DMS153 treated with DMSO at 0.1 percent for 48 hours (cell line): ENCODE measurements at regions not wholly inside any gene's neighbourhood (a gene's known extent, or its start where the extent isn't known, plus 50 kb on each side); places are given as distances from the start of the nearest gene placed in this dataset.
"Not testable (repeated sequence)": the region's sequence is repeated elsewhere in the genome, so short reads cannot be mapped to it uniquely, and the experiment has no call there.

ENCODE experiments used
- DNase-seq: peaks from one replicate; lab custom pipeline; 2025; ENCODE audit not compliant: unreplicated experiment; lab: John Stamatoyannopoulos, UW

DNA sequence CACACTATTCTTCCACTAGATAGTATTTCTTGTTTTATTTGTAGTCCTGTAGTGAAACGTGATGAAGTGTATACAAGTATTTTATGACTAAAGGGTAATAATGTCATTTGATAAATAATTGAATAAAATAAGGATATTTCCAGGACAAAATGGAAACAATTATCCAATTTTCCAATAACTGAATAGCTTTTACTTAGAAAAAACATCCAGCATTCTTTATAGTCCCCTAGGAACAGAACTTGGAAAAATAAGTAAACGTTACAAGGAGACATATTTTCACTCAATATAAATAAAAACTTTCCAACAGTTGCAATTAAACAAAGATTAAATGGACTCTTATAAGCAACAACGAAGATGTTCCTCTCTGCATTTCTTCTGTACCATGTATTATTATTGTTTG is 566.0 kb downstream of the TMA16 start:
- DNase-seq, result no peak

GRCh38 chr4:164068392-164068791 is 573.9 kb downstream of the TMA16 start:
- DNase-seq, result no peak

DNA sequence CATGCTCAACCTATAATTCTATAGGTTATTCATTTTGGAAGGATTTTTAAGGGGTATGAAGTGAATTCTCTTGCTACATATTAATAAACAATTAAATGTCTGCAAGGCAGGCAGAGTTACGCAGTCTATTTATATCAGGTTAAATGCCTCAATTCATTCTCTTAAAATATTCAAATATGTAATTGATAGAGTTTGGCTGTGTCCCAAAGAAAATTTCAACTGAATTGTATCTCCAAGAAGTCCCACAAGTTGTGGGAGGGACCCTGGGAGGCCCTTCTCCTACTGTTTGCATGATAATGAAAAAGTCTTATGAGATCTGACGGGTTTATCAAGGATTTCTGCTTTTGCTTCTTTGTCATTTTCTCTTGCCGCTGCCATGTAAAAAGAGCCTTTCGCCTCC is 576.1 kb downstream of the TMA16 start:
- DNase-seq, result no peak

DNA sequence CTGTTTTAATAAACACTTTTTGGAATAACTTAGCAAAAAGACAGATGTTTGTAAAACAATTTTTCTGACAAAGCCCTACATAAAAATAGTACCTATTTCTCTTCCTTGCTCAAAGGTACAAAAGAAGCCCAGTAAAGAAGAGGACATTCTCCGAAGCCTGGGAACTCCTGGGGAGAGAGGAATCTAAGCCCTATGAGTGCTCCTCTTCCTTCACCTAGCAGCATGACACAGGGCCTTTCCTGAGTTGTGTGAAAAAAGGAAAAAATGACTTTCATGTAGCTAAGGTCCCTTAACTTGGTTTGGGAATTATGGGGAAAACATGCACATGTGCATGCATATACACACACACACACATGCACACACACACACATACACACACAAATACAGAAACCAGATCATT is 586.9 kb downstream of the TMA16 start:
- no peak for DNase-seq

DNA sequence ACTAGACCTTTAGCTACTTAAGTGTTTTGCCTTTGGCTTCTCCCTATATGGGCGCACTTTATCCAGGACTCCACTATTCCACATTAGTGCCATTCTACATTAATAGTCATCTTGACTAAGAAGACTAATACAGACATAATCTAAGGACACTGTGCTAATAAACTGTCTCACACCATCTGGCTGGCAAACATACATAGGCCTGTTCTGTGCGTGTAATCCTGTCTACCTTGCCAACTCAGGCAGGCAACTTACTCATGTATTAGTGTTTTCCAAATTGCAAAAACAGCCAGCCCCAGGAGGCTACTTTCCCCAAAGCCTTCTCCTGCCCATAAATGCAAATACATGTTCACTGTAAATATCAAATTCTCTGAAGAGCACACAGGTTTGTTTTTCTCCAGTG is 587.3 kb downstream of the TMA16 start:
- DNase-seq, result no peak

DNA sequence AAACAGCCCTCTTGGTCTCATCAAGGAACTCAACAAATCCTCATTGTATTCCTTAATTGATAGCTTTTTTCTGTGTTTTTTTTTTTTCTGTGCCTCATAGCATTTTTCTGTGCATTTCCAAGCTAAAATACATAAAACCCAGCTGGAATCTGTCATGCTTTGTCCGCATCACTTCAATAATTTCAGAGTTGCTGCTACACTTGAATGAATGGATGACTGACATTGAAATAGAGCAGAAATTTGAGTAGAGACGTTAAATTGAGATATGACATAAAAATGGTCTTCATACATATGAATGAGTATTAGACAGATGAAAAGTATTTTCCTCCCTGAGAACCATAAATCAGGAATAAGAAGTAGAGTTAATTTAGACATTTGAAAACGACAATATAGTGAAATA is 593.2 kb downstream of the TMA16 start:
- no peak for DNase-seq

DNA sequence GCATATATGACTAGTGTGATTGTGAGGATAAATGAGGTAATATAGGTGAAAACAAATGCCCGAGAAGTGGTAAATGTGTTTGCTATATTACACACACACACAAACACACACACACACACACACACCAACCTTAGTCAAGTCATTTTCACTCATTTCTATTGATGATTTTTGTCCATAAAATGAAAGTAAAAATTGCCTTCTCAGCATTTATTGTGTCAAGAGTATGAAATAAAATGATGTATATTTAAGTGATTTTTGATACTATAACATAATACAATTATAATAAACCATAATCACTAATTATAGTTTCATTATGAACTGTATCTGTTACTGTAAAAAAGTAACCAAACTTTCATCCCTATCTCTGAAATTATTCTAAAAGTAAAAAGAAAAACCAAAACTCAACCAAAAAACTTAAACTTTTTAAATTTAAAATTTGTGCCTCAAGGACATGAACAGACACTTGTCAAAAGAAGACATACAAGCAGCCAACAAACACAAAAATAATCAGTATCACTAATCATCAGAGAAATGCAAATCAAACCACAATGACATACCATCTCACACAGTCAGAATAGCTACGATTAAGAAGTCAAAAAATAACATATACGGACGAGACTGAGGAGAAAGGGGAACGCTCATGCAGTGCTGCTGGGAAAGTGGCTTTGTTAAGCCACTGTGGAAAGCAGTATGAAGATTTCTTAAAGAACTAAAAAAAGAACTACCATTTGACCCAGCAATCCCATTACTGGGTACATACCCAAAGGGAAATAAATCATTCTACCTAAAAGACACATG is 601.0 kb downstream of the TMA16 start:
- DNase-seq, result no peak

DNA sequence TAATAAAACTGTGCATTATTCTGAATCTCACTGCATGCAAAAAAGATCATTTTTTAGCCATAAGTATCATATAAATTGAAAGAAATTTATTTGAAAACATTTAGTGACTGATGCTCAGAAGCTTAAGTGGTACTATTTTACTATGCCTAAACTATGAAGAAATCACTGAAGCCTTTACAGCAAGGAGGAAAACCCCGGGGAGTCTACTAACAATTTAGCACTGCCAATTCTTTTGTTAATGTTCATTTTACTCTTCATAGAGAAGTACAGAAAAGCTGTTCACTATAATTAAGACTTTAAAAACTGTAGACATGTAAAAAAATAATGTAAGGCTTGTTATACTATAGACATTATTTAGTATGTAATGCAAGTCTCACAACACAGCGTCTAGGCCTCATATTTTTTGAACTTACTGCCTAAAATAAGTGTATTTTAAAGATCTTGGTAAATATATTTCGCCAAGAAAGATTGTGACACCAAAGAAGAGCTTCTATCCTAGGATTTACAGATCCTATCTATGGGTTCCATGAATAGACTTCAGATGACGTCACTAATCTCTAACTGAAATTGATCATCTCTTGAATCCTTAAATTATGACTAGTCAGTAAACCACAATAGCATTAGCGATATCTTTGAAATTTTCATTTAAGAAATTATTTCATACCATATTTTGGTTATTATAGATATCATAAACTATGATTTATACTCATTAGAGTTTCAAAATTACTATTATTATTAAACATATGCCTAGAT is 602.5 kb downstream of the TMA16 start:
- DNase-seq, result no peak

DNA sequence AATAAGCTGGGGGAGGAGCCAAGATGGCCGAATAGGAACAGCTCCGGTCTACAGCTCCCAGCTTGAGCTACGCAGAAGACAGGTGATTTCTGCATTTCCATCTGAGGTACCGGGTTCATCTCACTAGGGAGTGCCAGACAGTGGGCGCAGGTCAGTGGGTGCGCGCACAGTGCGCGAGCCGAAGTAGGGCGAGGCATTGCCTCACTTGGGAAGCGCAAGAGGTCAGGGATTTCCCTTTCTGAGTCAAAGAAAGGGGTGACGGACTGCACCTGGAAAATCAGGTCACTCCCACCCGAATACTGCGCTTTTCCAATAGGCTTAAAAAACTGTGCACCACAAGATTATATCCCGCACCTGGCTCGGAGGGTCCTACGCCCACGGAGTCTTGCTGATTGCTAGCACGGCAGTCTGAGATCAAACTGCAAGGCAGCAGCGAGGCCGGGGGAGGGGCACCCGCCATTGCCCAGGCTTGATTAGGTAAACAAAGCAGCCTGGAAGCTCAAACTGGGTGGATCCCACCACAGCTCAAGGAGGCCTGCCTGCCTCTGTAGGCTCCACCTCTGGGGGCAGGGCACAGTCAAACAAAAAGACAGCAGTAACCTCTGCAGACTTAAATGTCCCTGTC is 606.4 kb downstream of the TMA16 start:
- DNase-seq, result not testable (repeated sequence)

GRCh38 chr4:164108971-164109370 is 614.5 kb downstream of the TMA16 start:
- DNase-seq, result no peak

- no peak for DNase-seq
Measured at GRCh38 chr4:164109503-164109902, 615.0 kb downstream of the TMA16 start.

GRCh38 chr4:164115236-164115635 is 620.7 kb downstream of the TMA16 start:
- no peak for DNase-seq

- no peak for DNase-seq
Measured at GRCh38 chr4:164116286-164116685, 621.8 kb downstream of the TMA16 start.

DNA sequence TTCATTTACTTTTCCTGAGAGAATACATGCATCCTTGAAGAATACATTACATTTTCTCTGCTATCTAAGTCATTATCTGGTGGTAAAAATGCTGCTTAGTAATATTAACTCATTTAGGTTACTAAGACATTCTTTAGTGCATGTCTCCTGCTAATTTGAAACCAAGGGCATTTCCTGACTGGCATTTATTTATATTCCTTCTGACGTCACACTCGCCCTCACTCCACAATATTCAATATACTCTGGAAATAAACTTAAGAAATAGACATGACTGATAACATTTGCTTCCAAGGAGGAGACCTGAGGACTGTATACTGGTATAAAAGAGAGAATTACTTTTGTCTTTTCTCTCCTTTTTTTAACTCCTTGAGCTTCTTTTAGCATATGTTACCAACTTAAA is 619.5 kb upstream of the SMIM31 start:
- DNase-seq, result no peak

GRCh38 chr4:164136180-164136616 is 617.7 kb upstream of the SMIM31 start:
- no peak for DNase-seq

GRCh38 chr4:164138521-164138920 is 615.4 kb upstream of the SMIM31 start:
- no peak for DNase-seq

GRCh38 chr4:164139291-164139690 is 614.6 kb upstream of the SMIM31 start:
- DNase-seq, result no peak

DNA sequence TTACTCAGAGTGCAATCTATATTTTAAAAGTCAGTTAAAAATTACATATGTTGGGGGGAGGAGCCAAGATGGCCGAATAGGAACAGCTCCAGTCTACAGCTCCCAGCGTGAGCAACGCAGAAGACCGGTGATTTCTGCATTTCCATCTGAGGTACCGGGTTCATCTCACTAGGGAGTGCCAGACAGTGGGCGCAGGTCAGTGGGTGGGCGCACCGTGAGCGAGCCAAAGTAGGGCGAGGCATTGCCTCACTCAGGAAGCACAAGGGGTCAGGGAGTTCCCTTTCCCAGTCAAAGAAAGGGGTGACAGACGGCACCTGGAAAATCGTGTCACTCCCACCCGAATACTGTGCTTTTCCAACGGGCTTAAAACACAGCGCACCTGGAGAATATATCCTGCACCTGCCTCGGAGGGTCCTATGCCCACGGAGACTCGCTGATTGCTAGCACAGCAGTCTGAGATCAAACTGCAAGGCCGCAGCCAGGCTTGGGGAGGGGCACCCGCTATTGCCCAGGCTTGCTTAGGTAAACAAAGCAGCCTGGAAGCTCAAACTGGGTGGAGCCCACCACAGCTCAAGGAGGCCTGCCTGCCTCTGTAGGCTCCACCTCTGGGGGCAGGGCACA is 612.1 kb upstream of the SMIM31 start:
- peak; percentile 4 for DNase-seq

DNA sequence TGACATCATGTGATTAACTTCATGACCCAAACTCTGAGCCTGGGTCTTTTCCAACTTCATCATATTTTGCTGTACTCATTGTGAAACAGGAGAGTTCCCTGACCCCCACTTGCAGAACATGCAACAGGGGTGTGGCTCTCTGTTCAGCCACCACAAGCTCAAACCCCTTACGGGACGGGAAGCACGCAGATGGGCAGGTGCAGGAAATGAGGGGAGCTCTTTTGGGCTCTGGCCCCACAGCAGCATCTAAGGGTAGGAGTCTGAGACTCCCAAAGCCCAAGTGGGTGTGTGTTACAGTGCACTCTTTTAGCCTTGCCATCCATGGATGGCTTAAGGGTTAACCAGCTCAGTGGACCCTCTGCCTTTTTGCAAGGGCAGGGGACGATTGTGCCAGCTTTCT is 599.5 kb upstream of the SMIM31 start:
- DNase-seq, result no peak

DNA sequence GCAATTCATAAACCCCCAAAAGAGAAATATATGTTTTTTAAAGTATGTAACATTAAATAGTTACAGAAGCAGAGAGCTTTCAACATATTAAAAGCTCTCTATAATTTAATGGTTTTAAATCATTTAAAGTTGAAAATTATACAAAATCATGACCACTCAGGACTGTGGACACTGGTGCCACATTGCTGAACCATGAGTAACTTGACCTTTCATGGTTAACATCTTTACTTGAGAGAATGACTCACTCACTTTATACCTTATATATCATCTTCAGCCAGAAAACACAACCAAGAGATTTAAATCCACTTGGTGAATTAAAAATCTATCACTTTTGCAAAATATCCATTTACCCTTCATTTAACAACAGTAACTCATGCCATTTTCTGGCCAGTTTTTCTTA is 584.3 kb upstream of the SMIM31 start:
- no peak for DNase-seq

DNA sequence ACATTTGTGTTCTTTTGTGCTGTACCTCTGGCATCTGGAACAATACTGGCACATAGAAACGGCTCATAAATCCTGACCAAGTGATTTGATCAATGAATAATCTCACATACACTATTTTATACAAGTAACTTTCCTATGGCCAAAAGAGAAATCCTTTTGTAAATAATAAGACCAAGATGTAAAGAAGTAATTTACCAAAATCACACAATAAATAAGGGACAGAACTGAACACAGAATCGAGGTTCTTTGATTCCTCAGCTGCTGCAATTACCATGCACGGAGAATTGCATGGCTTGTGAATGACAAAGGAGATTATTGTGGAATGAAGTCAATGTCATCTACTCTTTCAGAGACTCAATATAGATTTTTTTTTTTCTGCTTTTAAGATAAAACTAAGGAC is 576.8 kb upstream of the SMIM31 start:
- DNase-seq, result no peak

DNA sequence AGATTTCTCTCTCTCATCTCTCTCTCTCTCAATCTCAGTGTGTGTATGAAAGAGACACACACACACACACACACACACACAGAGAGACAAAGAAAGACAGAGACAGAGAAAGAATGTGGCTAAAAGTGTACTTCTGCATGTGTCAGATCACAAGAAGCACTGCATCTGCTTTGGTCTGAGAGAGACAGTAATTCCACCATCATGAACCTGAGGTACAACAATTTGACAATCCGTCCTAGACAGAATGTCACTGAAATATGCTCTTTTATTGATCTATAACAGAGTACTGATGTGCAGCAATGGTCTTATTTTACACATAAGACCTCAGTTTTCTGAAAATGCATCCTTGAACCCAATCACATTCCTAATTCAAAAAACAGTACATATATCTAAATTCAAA is 576.2 kb upstream of the SMIM31 start:
- no peak for DNase-seq
